Peyer's patch (tissue), 4 donors: ENCODE measurements at regions not wholly inside any gene's neighbourhood (a gene's known extent, or its start where the extent isn't known, plus 50 kb on each side); places are given as distances from the start of the nearest gene placed in this dataset.

Source experiments
- DNase-seq, 3 donors: peaks; one replicate each; pipeline ENCODE4 v3.0.0-alpha.2; 2017 to 2019
- H3K27ac ChIP-seq, 4 donors: fragments of 200-600 bp; sonication (generic); one replicate each; pipeline ENCODE4 v1.5.1; 2016 to 2019
- H3K27me3 ChIP-seq, 2 donors: fragments of 200-600 bp; sonication (generic); one replicate each; pipeline ENCODE4 v1.5.1; 2019
- H3K36me3 ChIP-seq, 3 donors: fragments of 200-600 bp; sonication (generic); one replicate each; pipeline ENCODE4 v1.5.1; 2016 to 2019
- H3K4me1 ChIP-seq, 4 donors: fragments of 200-600 bp; sonication (generic); one replicate each; pipeline ENCODE4 v1.5.1; 2016 to 2019
- H3K4me3 ChIP-seq, 4 donors: fragments of 200-600 bp; sonication (generic); 1 replicate in 3 of 4; 2 replicates in 1 of 4; pipeline ENCODE4 v1.5.1; 2016 to 2019; ENCODE audit warnings: mild to moderate bottlenecking in 1 of 4
- H3K9me3 ChIP-seq, 4 donors: fragments of 200-600 bp; sonication (generic); one replicate each; pipeline ENCODE4 v1.5.1; 2016 to 2019; ENCODE audit warnings: mild to moderate bottlenecking in 1 of 4
- POLR2A ChIP-seq, 2 donors: fragments of 450-650 bp; IDR thresholded peaks; one replicate each; pipeline ENCODE4 v1.5.1; 2017; ENCODE audit warnings: antibody characterized with exemption in 2 of 2, mild to moderate bottlenecking in 2 of 2, moderate library complexity in 2 of 2
- TF ChIP-seq, protein P1 (sequence below), 6 experiments: fragments of 450-650 bp in 4 of 6; fragments of 200-600 bp in 2 of 6; sonication (generic) in 1 of 6; IDR thresholded peaks; one replicate each; pipeline ENCODE4 v1.5.1; 2017 to 2019; ENCODE audit warnings: antibody characterized with exemption in 6 of 6, mild to moderate bottlenecking in 3 of 6, moderate library complexity in 1 of 6

DNA sequence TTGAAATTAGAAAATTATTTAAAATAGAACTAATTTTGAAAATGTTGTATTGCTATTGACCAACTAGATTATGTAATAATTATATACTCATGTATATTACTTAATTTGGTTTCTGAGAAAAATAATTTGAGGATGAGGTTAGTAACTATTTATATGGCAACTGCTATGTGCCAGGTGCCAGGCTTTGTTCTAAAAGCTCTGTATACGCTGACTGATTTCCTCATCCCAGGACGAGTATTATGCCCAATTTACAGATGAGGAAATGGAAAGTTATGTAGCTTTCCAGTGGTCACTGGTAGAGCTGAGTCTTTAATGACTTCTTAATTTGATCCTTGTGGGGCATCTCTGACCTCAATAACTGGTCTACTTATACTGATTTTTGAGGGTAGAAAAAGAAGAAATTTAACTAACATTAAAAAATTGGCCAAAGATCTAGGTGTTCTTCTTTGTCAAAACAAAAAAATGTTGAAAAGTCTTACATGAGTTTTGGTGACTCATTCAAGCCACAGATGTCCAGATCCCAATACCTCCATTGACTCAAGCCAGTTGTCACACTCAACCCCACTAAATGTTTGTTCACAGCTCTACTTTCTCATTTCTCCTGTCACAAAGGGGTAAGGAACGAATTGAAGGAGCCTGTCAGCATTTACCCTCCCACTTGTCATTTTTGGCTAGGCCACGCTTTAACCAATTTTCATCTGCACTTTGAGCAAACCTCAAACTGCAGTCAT lies 228.1 kb upstream of the MEF2C start:
- TF ChIP-seq, protein P1, sequence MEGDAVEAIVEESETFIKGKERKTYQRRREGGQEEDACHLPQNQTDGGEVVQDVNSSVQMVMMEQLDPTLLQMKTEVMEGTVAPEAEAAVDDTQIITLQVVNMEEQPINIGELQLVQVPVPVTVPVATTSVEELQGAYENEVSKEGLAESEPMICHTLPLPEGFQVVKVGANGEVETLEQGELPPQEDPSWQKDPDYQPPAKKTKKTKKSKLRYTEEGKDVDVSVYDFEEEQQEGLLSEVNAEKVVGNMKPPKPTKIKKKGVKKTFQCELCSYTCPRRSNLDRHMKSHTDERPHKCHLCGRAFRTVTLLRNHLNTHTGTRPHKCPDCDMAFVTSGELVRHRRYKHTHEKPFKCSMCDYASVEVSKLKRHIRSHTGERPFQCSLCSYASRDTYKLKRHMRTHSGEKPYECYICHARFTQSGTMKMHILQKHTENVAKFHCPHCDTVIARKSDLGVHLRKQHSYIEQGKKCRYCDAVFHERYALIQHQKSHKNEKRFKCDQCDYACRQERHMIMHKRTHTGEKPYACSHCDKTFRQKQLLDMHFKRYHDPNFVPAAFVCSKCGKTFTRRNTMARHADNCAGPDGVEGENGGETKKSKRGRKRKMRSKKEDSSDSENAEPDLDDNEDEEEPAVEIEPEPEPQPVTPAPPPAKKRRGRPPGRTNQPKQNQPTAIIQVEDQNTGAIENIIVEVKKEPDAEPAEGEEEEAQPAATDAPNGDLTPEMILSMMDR (IDR thresholded peaks at IDR 0.05): no peak
- no peak for TF ChIP-seq POLR2A (IDR thresholded peaks at IDR 0.05)
- H3K4me3 ChIP-seq: no peak overlapping the region
- H3K4me1 ChIP-seq: no peaks in the 10 kb centered on the region
- no peaks in the 10 kb centered on the region for H3K27me3 ChIP-seq
- H3K36me3 ChIP-seq: no peaks in the 10 kb centered on the region
- H3K27ac ChIP-seq: no peak overlapping the region
- H3K9me3 ChIP-seq: no peaks in the 10 kb centered on the region
- no peak for DNase-seq

DNA sequence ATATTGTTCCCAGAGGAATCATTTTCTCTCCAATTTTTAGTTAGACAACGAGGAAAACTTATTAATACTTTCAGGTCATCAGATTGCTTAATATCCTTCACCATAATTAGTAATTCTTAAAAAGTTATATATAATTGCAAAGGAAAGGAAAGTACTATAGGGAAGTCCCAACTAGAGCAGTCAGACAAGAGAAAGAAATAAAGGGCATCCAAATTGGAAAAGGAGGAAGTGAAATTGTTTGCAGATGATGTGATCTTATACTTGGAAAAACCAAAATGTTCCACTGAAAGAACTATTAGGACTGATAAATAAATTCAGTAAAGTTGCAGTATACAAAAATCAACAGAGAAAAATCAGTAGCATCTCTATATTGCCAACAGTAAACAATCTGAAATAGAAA lies 223.5 kb upstream of the MEF2C start:
- H3K36me3 ChIP-seq: no peaks in the 10 kb centered on the region
- DNase-seq: no peak
- no peak for TF ChIP-seq POLR2A (IDR thresholded peaks at IDR 0.05)
- TF ChIP-seq, protein P1 (IDR thresholded peaks at IDR 0.05): no peak

DNA sequence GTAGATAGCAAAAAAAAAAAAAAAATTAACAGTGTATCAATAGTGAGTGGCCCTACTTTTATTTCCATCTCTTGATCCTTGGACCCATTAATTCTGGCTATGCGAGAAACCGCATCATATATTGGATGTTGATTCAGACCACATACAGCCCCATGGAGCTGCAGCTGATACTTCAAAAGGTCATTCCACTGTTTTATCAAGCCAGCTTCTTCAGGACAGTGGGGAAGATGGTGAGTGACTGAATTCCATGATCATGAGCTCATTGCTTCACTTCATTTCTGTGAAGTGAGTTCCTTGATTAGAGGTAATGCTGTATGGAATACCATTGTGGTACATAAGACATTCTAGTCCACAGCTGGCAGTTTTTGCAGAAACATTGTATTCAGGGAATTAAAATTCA lies 222.9 kb upstream of the MEF2C start:
- TF ChIP-seq, protein P1 (IDR thresholded peaks at IDR 0.05): no peak
- no peak for TF ChIP-seq POLR2A (IDR thresholded peaks at IDR 0.05)
- no peaks in the 10 kb centered on the region for H3K9me3 ChIP-seq
- no peak for DNase-seq
- no peak overlapping the region for H3K4me3 ChIP-seq
- no peaks in the 10 kb centered on the region for H3K36me3 ChIP-seq
- H3K27ac ChIP-seq: no peak overlapping the region
- H3K4me1 ChIP-seq: no peaks in the 10 kb centered on the region
- no peaks in the 10 kb centered on the region for H3K27me3 ChIP-seq

More for the DNA sequence above, 223.5 kb upstream of the MEF2C start:
- H3K4me3 ChIP-seq: no peak overlapping the region
- H3K4me1 ChIP-seq: no peaks in the 10 kb centered on the region
- H3K9me3 ChIP-seq: no peaks in the 10 kb centered on the region
- no peak overlapping the region for H3K27ac ChIP-seq
- H3K27me3 ChIP-seq: no peaks in the 10 kb centered on the region

DNA sequence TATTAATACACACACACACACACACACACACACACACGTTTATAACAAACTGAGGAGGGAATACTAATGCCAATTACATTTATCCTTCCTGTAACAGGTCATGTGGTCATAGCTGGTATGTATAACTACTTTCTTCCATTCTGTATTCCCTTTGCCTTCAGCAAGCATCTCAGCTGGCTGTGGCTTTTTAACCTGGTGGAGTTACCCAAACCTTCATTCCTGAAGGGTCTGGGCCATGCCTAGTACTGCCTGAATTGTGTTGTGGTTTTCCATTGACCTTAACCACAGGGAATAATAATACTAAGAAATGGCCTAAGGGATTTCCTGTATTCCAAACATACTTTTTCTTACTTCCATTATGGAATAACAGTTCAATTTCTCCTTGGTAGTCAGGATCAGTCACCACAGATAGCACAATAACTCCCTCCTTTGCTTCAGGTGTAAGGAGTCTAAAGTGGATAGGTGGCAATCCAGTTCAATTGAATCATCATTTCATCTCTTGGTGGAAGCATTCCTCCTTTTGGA lies 222.2 kb upstream of the MEF2C start:
- H3K27me3 ChIP-seq: no peaks in the 10 kb centered on the region
- H3K27ac ChIP-seq: no peak overlapping the region
- no peak for DNase-seq
- H3K9me3 ChIP-seq: no peaks in the 10 kb centered on the region
- H3K4me3 ChIP-seq: no peak overlapping the region
- TF ChIP-seq, protein P1 (IDR thresholded peaks at IDR 0.05): no peak
- no peak for TF ChIP-seq POLR2A (IDR thresholded peaks at IDR 0.05)
- H3K4me1 ChIP-seq: no peaks in the 10 kb centered on the region
- H3K36me3 ChIP-seq: no peaks in the 10 kb centered on the region

DNA sequence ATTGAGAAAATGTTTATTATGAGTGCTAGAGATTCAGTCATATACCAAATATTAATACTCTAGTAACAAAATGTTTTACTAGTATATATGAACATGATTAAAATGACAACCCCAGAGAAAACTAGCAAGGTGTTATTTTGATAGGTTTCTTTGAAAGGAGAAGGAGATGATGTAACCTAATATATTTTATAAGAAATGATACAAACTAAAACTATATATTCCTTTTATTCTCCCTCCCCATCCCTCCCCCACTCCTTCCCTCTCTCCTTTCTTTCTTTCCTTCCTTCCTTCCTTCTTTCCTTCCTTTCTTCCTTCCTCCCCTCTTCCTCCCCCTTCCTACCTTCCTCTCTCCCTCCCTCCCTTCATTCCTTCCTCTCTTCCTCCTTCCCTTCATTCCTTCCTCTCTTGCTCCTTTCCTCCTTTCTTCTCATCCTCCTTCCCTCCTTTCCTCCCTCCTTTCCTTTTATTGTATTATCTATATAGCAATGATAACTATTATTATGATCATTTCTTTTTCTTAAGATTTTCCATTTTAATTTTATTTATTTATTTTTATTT lies 215.3 kb upstream of the MEF2C start:
- no peaks in the 10 kb centered on the region for H3K4me1 ChIP-seq
- no peaks in the 10 kb centered on the region for H3K27me3 ChIP-seq
- H3K9me3 ChIP-seq: no peaks in the 10 kb centered on the region
- DNase-seq: no peak
- no peak overlapping the region for H3K27ac ChIP-seq
- no peaks in the 10 kb centered on the region for H3K36me3 ChIP-seq
- TF ChIP-seq, protein P1 (IDR thresholded peaks at IDR 0.05): no peak
- H3K4me3 ChIP-seq: no peak overlapping the region
